DOHH2 (cell line): ENCODE measurements at regions not wholly inside any gene's neighbourhood (a gene's known extent, or its start where the extent isn't known, plus 50 kb on each side); places are given as distances from the start of the nearest gene placed in this dataset.

Experiments
- H3F3A ChIP-seq: fragments of 200-600 bp; sonication (generic), shearing (Covaris generic); 2 replicates; pipeline ENCODE4 v1.6.0; 2016; ENCODE audit warnings: antibody characterized with exemption, mild to moderate bottlenecking; ENCODE audit not compliant: control insufficient read depth, insufficient read depth
- H3K27ac ChIP-seq: fragments of 200-600 bp; sonication (generic); 2 replicates; pipeline ENCODE4 v1.5.1; 2014; ENCODE audit warnings: low read depth, mild to moderate bottlenecking, low read length, moderate library complexity
- H3K27me3 ChIP-seq: fragments of 200-600 bp; sonication (generic); 2 replicates; pipeline ENCODE4 v1.6.1; 2014; ENCODE audit warnings: mild to moderate bottlenecking, low read length, mixed read lengths; ENCODE audit not compliant: control insufficient read depth
- H3K36me3 ChIP-seq: fragments of 200-600 bp; sonication (generic); 2 replicates; pipeline ENCODE4 v1.6.1; 2014; ENCODE audit warnings: mild to moderate bottlenecking, low read length, moderate library complexity, mixed read lengths; ENCODE audit not compliant: control insufficient read depth
- H3K4me1 ChIP-seq: fragments of 200-600 bp; sonication (generic); 2 replicates; pipeline ENCODE4 v1.6.1; 2014; ENCODE audit warnings: mild to moderate bottlenecking, low read length, mixed read lengths; ENCODE audit not compliant: control insufficient read depth
- H3K4me2 ChIP-seq: fragments of 200-600 bp; sonication (generic); 2 replicates; pipeline ENCODE4 v1.6.0; 2014; ENCODE audit warnings: mild to moderate bottlenecking, low read length, moderate library complexity
- H3K4me3 ChIP-seq: fragments of 200-600 bp; sonication (generic); 2 replicates; pipeline ENCODE4 v1.5.1; 2014; ENCODE audit warnings: mild to moderate bottlenecking, low read length, mixed read lengths
- H3K79me2 ChIP-seq: fragments of 200-600 bp; sonication (generic); 2 replicates; pipeline ENCODE4 v1.6.1; 2014; ENCODE audit warnings: mild to moderate bottlenecking, low read length, mixed read lengths; ENCODE audit not compliant: control insufficient read depth
- H3K9me2 ChIP-seq: fragments of 200-600 bp; sonication (generic); replicated peaks from 2 replicates; pipeline ENCODE4 v1.6.1; 2014; ENCODE audit warnings: mild to moderate bottlenecking, low read length, mixed read lengths; ENCODE audit not compliant: control insufficient read depth
- H3K9me3 ChIP-seq: fragments of 200-600 bp; sonication (generic); 2 replicates; pipeline ENCODE4 v1.6.1; 2014; ENCODE audit warnings: antibody characterized with exemption, low read length, mixed read lengths; ENCODE audit not compliant: control insufficient read depth, insufficient read depth
- H4K20me1 ChIP-seq: fragments of 200-600 bp; sonication (generic); 2 replicates; pipeline ENCODE4 v1.6.0; 2014; ENCODE audit warnings: low read depth, mild to moderate bottlenecking, antibody characterized with exemption, low read length, moderate library complexity; ENCODE audit not compliant: control insufficient read depth, insufficient read depth
- CTCF ChIP-seq: fragments of 200-600 bp; sonication (generic); IDR thresholded peaks from one replicate; pipeline ENCODE4 v1.5.1; 2014; ENCODE audit warnings: antibody characterized with exemption, mild to moderate bottlenecking, low read depth, low read length; ENCODE audit not compliant: poor library complexity, severe bottlenecking
- EZH2phosphoT487 ChIP-seq: fragments of 200-600 bp; sonication (generic); IDR thresholded peaks from 2 replicates; pipeline ENCODE4 v1.6.1; 2017; ENCODE audit warnings: borderline replicate concordance, mild to moderate bottlenecking, antibody characterized with exemption, low read length, moderate library complexity, mixed read lengths

DNA sequence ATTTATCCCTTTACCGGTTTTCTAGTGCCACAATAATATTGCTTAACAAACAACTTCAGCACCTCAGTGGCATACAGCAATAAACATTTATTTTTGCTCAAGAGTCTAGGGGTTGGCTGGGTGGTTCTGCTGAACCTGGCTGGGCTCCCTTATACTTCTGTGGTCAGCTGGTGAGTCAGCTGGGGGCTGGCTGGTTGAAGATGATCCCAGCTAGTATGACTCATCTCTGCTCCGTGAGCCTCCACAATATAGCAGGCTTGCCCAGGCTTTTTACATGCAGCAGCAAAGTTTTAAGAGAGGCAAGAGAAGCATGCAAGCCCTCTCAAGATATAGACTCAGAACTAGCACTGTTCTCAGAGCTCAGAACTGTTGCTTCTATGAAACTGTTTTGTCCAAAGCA, 523.5 kb upstream of the CLINT1 start:
- H4K20me1 ChIP-seq: no peaks in the 10 kb centered on the region
- H3K27ac ChIP-seq: no peak overlapping the region
- no peaks in the 10 kb centered on the region for H3F3A ChIP-seq
- H3K9me2 ChIP-seq: no peaks in the 10 kb centered on the region
- TF ChIP-seq CTCF: no peak
- no peak for TF ChIP-seq EZH2phosphoT487
- H3K4me1 ChIP-seq: no peaks in the 10 kb centered on the region
- H3K9me3 ChIP-seq: peaks cover 11% of the 10 kb centered on the region; the same call in 1 of the 2 replicates
- no peak overlapping the region for H3K4me2 ChIP-seq
- H3K27me3 ChIP-seq: no peaks in the 10 kb centered on the region
- H3K4me3 ChIP-seq: no peak overlapping the region
- no peaks in the 10 kb centered on the region for H3K36me3 ChIP-seq
- no peaks in the 10 kb centered on the region for H3K79me2 ChIP-seq

GRCh38 chr5:158381614-158382160, 522.7 kb upstream of the CLINT1 start:
- no peaks in the 10 kb centered on the region for H3K36me3 ChIP-seq

GRCh38 chr5:158380661-158381060, 521.7 kb upstream of the CLINT1 start:
- H3K4me1 ChIP-seq: peaks cover 5% of the 10 kb centered on the region; the same call in 1 of the 2 replicates
- H3F3A ChIP-seq: no peaks in the 10 kb centered on the region
- H3K4me2 ChIP-seq: no peak overlapping the region
- no peaks in the 10 kb centered on the region for H3K79me2 ChIP-seq
- H3K9me3 ChIP-seq: peaks cover 10% of the 10 kb centered on the region; the same call in 1 of the 2 replicates
- TF ChIP-seq EZH2phosphoT487 (no peak), CTCF (no peak)
- no peaks in the 10 kb centered on the region for H4K20me1 ChIP-seq
- H3K36me3 ChIP-seq: no peaks in the 10 kb centered on the region
- no peak overlapping the region for H3K4me3 ChIP-seq
- no peaks in the 10 kb centered on the region for H3K27me3 ChIP-seq
- H3K9me2 ChIP-seq: no peaks in the 10 kb centered on the region
- no peak overlapping the region for H3K27ac ChIP-seq

More at GRCh38 chr5:158381614-158382160, 522.7 kb upstream of the CLINT1 start:
- no peaks in the 10 kb centered on the region for H3K79me2 ChIP-seq
- no peak overlapping the region for H3K4me3 ChIP-seq
- H3F3A ChIP-seq: no peaks in the 10 kb centered on the region
- H3K27me3 ChIP-seq: no peaks in the 10 kb centered on the region
- no peak overlapping the region for H3K27ac ChIP-seq
- no peak for TF ChIP-seq EZH2phosphoT487
- no peak for TF ChIP-seq CTCF
- H3K9me3 ChIP-seq: peaks cover 11% of the 10 kb centered on the region; the same call in 1 of the 2 replicates
- H3K9me2 ChIP-seq: no peaks in the 10 kb centered on the region
- H4K20me1 ChIP-seq: no peaks in the 10 kb centered on the region
- H3K4me1 ChIP-seq: peaks cover 2% of the 10 kb centered on the region; the same call in 1 of the 2 replicates
- H3K4me2 ChIP-seq: no peak overlapping the region
